B cell (primary cell): ENCODE measurements at regions not wholly inside any gene's neighbourhood (a gene's known extent, or its start where the extent isn't known, plus 50 kb on each side); places are given as distances from the start of the nearest gene placed in this dataset.

Experiments
- ATAC-seq: fragments of 200-7000 bp; cut with Tn5 transposase; one replicate; pipeline ENCODE4 v1.10.0; 2021; ENCODE audit warnings: low read depth, mild to moderate bottlenecking, moderate number of reproducible peaks, moderate library complexity
- CTCF ChIA-PET: fragments of 350-600 bp; sonication (Branson Sonifier 250); formaldehyde crosslinking; loops from one replicate; lab custom pipeline; 2021; ENCODE audit warnings: antibody characterized with exemption, inconsistent platforms; lab: Charles Lee
- POLR2A ChIA-PET: fragments of 350-600 bp; sonication (Branson Sonifier 250); formaldehyde crosslinking; loops from one replicate; lab custom pipeline; 2021; ENCODE audit warnings: antibody characterized with exemption; lab: Charles Lee
- DNase-seq: peaks from one replicate; pipeline ENCODE4 v3.0.0; 2013
- H2AFZ ChIP-seq: 2 replicates; pipeline ENCODE4 v1.6.1; 2012; ENCODE audit warnings: mild to moderate bottlenecking, low read depth, low read length; ENCODE audit not compliant: insufficient read depth, poor library complexity, severe bottlenecking
- H3K27ac ChIP-seq, 2 donors: 1 replicate in 1 of 2; 2 replicates in 1 of 2; pipeline ENCODE4 v1.5.1; 2012 to 2013; ENCODE audit warnings: low read length in 2 of 2, mild to moderate bottlenecking in 2 of 2, moderate library complexity in 1 of 2
- H3K27me3 ChIP-seq, 4 experiments: fragments of 200-600 bp in 1 of 4; sonication (generic) in 1 of 4; replicated peaks in 1 of 4; 1 replicate in 2 of 4; 2 replicates in 2 of 4; pipeline versions ENCODE4 v1.6.1 to v1.7.0; 2013 to 2016; ENCODE audit warnings: low read length in 3 of 4, mild to moderate bottlenecking in 2 of 4, mixed read lengths in 1 of 4, moderate library complexity in 1 of 4; ENCODE audit not compliant: insufficient read depth in 4 of 4, control insufficient read depth in 3 of 4; ENCODE audit errors: control extremely low read depth in 1 of 4
- H3K36me3 ChIP-seq, 2 experiments: replicated peaks in 1 of 2; 1 replicate in 1 of 2; 2 replicates in 1 of 2; pipeline versions ENCODE4 v1.6.1 to v1.7.1; 2013; ENCODE audit warnings: low read length in 1 of 2; ENCODE audit not compliant: insufficient read depth in 2 of 2, control insufficient read depth in 1 of 2; ENCODE audit errors: control extremely low read depth in 1 of 2, extremely low read depth in 1 of 2
- H3K4me1 ChIP-seq, 2 donors: fragments of 200-600 bp in 1 of 2; sonication (generic) in 1 of 2; 1 replicate in 1 of 2; 2 replicates in 1 of 2; pipeline versions ENCODE4 v1.5.1 to v1.6.1; 2013 to 2017; ENCODE audit warnings: low read length in 2 of 2; ENCODE audit not compliant: control insufficient read depth in 2 of 2, insufficient read depth in 2 of 2
- H3K4me2 ChIP-seq: replicated peaks from 2 replicates; pipeline ENCODE3; 2012; ENCODE audit warnings: mild to moderate bottlenecking, low read depth, low read length; ENCODE audit not compliant: poor library complexity, severe bottlenecking
- H3K4me3 ChIP-seq, 5 experiments: fragments of 200-600 bp in 1 of 5; sonication (generic) in 1 of 5; 1 replicate in 3 of 5; 2 replicates in 2 of 5; pipeline versions ENCODE4 v1.5.1 to v1.7.0; 2011 to 2016; ENCODE audit warnings: low read length in 4 of 5, mild to moderate bottlenecking in 4 of 5, low read depth in 2 of 5, control low read depth in 1 of 5, moderate library complexity in 1 of 5; ENCODE audit not compliant: insufficient read depth in 1 of 5; ENCODE audit errors: control extremely low read depth in 1 of 5, extremely low read depth in 1 of 5
- H3K79me2 ChIP-seq: fragments of 200-600 bp; sonication (generic); one replicate; pipeline ENCODE4 v1.6.0; 2016; ENCODE audit warnings: low read length; ENCODE audit not compliant: control insufficient read depth, insufficient read depth
- H3K9ac ChIP-seq: fragments of 200-600 bp; sonication (generic); 2 replicates; pipeline ENCODE4 v1.6.1; 2017; ENCODE audit warnings: mild to moderate bottlenecking, low read length, moderate library complexity
- H3K9me3 ChIP-seq, 3 donors: one replicate each; pipeline versions ENCODE4 v1.6.1 to v1.7.1; 2013; ENCODE audit warnings: low read length in 2 of 3; ENCODE audit not compliant: control insufficient read depth in 2 of 3, insufficient read depth in 1 of 3; ENCODE audit errors: control extremely low read depth in 1 of 3
- H4K20me1 ChIP-seq: 2 replicates; pipeline ENCODE4 v1.6.0; 2012; ENCODE audit warnings: mild to moderate bottlenecking, low read length; ENCODE audit not compliant: insufficient read depth, control insufficient read depth, poor library complexity, severe bottlenecking
- H3K27ac Mint-ChIP-seq: one replicate; pipeline ENCODE4 v1.8.0; 2021; ENCODE audit warnings: mixed read lengths
- H3K27me3 Mint-ChIP-seq: one replicate; pipeline ENCODE4 v1.8.0; 2021; ENCODE audit warnings: mixed read lengths
- H3K4me1 Mint-ChIP-seq: one replicate; pipeline ENCODE4 v1.8.0; 2021; ENCODE audit warnings: mixed read lengths
- H3K4me3 Mint-ChIP-seq: one replicate; pipeline ENCODE4 v1.8.0; 2021; ENCODE audit warnings: mixed read lengths
- H3K9me3 Mint-ChIP-seq: one replicate; pipeline ENCODE4 v1.8.0; 2022; ENCODE audit warnings: mixed read lengths; ENCODE audit not compliant: insufficient read depth
- EZH2 ChIP-seq: IDR thresholded peaks from 2 replicates; pipeline ENCODE4 v1.6.1; 2012; ENCODE audit warnings: borderline replicate concordance, low read depth, mild to moderate bottlenecking, moderate library complexity, low read length; ENCODE audit not compliant: insufficient read depth, poor library complexity, severe bottlenecking
- WGBS: methylation state at CpG from one replicate; pipeline ENCODE4 v1.1.5; 2013; ENCODE audit warnings: missing lambda C conversion rate; ENCODE audit not compliant: insufficient coverage; 5-methylcytosine and 5-hydroxymethylcytosine counted together
- intact Hi-C: fragments of 100-400 bp; cut with micrococcal nuclease; formaldehyde crosslinking; loops from one replicate; pipeline ENCODE4 v1.10.0; 2022
- TF ChIP-seq, protein P1 (sequence below): fragments of 200-600 bp; IDR thresholded peaks from one replicate; pipeline ENCODE4 v1.8.0; 2022; ENCODE audit warnings: antibody characterized with exemption, mild to moderate bottlenecking

DNA sequence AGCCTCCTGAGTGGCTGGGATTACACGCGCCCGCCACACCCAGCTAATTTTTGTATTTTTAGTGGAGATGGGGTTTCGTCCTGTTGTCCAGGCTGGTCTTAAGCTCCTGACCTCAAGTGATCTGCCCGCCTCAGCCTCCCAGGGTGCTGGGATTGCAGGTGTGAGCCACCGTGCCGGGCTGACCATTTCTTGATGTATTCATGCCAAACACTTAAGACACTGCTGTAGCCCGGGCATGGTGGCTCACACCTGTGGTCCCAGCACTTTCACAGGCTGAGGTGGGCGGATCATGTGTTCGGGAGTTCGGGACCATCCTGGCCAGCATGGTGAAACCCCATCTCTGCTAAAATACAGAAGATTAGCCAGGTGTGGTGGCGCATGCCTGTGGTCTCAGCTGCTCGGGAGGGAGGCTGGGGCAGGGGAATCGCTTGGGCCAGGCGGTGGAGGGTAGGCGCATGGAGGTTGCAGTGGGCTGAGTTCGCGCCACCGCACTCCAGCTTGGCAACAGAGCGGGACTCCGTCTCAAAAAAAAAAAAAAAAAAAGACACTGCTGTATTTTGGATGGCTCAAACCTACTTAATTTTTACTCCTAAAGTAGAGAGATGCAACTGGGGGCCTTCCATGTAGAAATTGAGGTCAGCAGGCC, 140.8 kb downstream of the NUP35 start:
- WGBS, result 100% methylated on average over 11 of the region's 21 CpGs
- H3K4me1 ChIP-seq, result peaks cover 0 to 8% of the 10 kb centered on the region in 2 donors
- DNase-seq, result no peak
- no peak overlapping the region for H3K27ac ChIP-seq
- peaks cover 0 to 19% (median 0%) of the 10 kb centered on the region in 3 donors for H3K9me3 ChIP-seq
- H3K27me3 Mint-ChIP-seq, result no peaks in the 10 kb centered on the region
- no peaks in the 10 kb centered on the region for H3K27me3 ChIP-seq
- H3K9ac ChIP-seq, result no peak overlapping the region
- H3K79me2 ChIP-seq, result no peaks in the 10 kb centered on the region
- POLR2A ChIA-PET, result no interaction called here
- no peak overlapping the region for H3K4me2 ChIP-seq
- H3K4me3 Mint-ChIP-seq, result no peak overlapping the region
- TF ChIP-seq, protein P1, sequence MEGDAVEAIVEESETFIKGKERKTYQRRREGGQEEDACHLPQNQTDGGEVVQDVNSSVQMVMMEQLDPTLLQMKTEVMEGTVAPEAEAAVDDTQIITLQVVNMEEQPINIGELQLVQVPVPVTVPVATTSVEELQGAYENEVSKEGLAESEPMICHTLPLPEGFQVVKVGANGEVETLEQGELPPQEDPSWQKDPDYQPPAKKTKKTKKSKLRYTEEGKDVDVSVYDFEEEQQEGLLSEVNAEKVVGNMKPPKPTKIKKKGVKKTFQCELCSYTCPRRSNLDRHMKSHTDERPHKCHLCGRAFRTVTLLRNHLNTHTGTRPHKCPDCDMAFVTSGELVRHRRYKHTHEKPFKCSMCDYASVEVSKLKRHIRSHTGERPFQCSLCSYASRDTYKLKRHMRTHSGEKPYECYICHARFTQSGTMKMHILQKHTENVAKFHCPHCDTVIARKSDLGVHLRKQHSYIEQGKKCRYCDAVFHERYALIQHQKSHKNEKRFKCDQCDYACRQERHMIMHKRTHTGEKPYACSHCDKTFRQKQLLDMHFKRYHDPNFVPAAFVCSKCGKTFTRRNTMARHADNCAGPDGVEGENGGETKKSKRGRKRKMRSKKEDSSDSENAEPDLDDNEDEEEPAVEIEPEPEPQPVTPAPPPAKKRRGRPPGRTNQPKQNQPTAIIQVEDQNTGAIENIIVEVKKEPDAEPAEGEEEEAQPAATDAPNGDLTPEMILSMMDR, result no peak
- TF ChIP-seq EZH2, result no peak
- no peaks in the 10 kb centered on the region for H4K20me1 ChIP-seq
- CTCF ChIA-PET, result no interaction called here
- H2AFZ ChIP-seq, result no peak overlapping the region
- H3K4me3 ChIP-seq, result no peak overlapping the region
- H3K36me3 ChIP-seq, result no peaks in the 10 kb centered on the region
- ATAC-seq, result no peak
- intact Hi-C loops, result no loop called here
- peaks cover 3% of the 10 kb centered on the region for H3K9me3 Mint-ChIP-seq
- H3K4me1 Mint-ChIP-seq, result peaks cover 9% of the 10 kb centered on the region
- no peak overlapping the region for H3K27ac Mint-ChIP-seq

DNA sequence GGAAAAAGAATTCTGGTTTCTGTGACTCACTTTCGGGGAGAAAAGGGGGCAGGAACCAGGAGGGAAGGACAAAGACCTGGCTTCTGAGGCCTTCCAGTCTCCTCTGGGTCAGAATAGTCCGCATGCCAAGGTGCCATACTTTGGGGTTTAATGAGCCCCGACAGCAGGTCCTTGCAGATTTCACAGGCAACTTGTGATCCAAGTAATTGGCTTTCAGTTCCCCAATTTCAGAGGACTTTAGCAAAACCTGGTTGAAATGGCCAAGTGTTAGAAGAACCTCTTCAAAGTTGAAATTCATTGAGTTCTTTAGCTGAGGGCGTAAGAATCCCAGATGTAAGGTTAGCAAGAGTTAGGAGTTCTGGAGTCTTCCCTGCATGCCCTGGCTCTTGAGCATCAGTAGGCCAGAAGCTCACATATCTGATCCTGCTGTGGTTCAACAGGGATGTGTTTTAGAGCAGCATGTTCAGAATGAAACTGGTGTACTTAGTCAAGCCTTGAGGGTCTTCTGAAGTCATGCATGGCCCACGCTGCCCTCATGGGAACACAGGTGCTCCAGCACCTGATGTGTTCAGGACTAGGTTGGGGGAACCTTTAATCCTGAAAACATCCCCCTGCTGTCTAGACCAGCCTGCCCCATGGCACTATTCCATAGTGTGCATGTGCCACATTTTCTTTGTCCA, 143.0 kb downstream of the NUP35 start:
- peaks cover 9% of the 10 kb centered on the region for H3K4me1 Mint-ChIP-seq
- Histone ChIP-seq H3K4me3 (no peak overlapping the region), H3K79me2 (no peaks in the 10 kb centered on the region), H3K9ac (no peak overlapping the region), H3K9me3 (peaks cover 0 to 11% (median 0%) of the 10 kb centered on the region in 3 donors), H2AFZ (no peak overlapping the region), H3K4me1 (peaks cover 0 to 8% of the 10 kb centered on the region in 2 donors), H3K4me2 (no peak overlapping the region), H3K36me3 (no peaks in the 10 kb centered on the region), H4K20me1 (no peaks in the 10 kb centered on the region), H3K27ac (no peak overlapping the region), H3K27me3 (no peaks in the 10 kb centered on the region)
- ChIA-PET CTCF (no interaction called here), POLR2A (no interaction called here)
- TF ChIP-seq, protein P1, result no peak
- no peak for TF ChIP-seq EZH2
- intact Hi-C loops, result no loop called here
- peaks cover 3% of the 10 kb centered on the region for H3K9me3 Mint-ChIP-seq
- no peaks in the 10 kb centered on the region for H3K27me3 Mint-ChIP-seq
- no peak overlapping the region for H3K27ac Mint-ChIP-seq
- H3K4me3 Mint-ChIP-seq, result no peak overlapping the region
- ATAC-seq (no peak), DNase-seq (peak; percentile 26)
- 77% methylated on average over 5 of the region's 5 CpGs for WGBS
